Stimulated activated CD8-positive, alpha-beta memory T cell treated with anti-CD3 and anti-CD28 coated beads, Interleukin-12 subunit alpha, Interleukin-12 subunit beta, amount 100 ng/mL, for 24 hours (primary cell): ENCODE measurements at regions not wholly inside any gene's neighbourhood (a gene's known extent, or its start where the extent isn't known, plus 50 kb on each side); places are given as distances from the start of the nearest gene placed in this dataset.
"Not testable (repeated sequence)": the region's sequence is repeated elsewhere in the genome, so short reads cannot be mapped to it uniquely, and the experiment has no call there.

ENCODE experiments used
- DNase-seq: peaks from one replicate; pipeline ENCODE4 v3.0.0-alpha.2; 2020; ENCODE audit errors: extremely low read depth

DNA sequence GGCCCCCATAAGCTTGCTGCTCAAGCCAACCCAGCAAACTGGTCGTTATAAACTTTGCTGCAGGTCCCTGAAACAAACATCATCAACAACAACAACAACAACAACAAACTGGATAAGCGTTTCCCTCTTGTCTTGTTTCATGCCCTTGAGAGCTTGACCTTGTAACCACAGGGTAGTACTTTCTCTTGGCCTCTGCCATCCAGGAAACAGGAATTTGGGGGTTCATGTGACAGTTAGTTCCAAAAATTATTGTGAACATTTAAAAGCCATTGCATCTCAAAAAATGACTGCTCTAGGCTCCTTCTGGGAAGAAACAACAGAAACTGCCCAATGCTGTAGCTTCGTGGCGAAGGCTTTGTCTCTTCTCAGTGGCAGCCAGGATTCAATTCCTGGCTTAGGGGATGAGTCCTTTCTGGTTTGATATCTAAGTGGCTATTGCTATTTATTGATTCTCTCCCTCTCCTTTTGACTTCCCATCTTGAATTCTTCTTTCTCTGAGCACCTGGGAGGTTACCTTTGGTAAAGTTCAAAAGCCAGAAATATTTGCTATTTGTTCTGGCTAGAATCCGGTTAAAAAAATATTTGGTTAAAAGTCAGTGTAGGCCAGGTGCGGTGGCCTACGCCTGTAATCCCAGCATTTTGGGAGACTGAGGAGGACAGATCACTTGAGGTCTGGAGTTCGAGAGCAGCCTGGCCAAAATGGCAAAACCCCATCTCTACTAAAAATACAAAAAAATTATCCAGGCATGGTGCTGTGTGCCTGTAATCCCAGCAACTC, 52.0 kb upstream of the CPM start:
- DNase-seq = no peak

DNA sequence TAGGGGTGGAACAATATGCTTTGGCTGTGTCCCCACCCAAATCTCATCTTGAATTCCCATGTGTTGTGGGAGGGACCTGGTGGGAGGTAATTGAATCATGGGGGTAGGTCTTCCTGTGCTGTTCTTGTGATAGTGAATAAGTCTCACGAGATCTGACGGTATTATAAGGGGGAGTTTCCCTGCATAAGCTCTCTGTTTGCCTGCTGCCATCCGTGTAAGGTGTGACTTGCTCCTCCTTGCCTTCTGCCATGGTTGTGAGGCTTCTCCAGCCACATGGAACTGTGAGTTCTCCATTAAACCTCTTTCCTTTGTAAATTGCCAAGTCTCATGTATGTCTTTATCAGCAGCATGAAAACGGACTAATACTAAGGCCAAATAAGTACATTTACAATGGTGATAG, 64.6 kb upstream of the CPM start:
- not testable (repeated sequence) for DNase-seq

DNA sequence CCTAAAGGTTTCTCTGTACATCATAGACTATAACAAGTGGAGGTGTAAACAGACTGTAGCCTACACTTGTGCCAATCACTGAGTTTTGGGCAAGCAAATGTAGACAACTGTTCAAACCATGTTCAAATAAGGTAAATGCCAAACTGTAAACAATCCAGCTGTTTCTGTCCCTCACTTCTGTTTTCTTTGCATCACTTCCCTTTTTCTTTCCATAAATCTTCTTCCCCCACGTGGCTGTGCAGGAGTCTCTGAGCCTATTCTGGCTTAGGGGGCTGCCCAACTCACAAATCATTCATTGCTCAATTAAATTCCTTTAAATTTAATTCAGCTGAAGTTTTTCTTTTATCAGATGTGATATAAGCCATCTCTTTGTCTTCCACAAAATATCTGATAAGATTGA, 65.1 kb upstream of the CPM start:
- no peak for DNase-seq

DNA sequence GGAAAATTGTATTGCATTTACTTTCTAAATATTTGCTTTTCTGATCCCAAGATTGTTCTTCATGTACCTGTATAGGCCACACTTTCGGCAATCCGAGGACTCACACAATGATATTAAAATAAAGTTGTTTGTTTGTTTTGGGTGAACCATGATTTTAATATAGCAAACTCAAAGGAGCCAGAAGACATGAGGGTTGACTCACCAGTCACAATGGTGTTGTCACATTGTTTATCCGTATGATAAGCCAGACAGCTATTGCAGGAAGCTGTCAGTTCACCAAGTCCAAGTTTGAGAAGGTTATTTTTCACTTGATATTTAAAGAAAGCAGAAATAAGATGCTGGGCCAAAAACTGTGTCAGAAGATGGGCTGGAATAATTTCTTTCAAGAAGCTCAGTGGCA, 67.1 kb upstream of the CPM start:
- DNase-seq = no peak

DNA sequence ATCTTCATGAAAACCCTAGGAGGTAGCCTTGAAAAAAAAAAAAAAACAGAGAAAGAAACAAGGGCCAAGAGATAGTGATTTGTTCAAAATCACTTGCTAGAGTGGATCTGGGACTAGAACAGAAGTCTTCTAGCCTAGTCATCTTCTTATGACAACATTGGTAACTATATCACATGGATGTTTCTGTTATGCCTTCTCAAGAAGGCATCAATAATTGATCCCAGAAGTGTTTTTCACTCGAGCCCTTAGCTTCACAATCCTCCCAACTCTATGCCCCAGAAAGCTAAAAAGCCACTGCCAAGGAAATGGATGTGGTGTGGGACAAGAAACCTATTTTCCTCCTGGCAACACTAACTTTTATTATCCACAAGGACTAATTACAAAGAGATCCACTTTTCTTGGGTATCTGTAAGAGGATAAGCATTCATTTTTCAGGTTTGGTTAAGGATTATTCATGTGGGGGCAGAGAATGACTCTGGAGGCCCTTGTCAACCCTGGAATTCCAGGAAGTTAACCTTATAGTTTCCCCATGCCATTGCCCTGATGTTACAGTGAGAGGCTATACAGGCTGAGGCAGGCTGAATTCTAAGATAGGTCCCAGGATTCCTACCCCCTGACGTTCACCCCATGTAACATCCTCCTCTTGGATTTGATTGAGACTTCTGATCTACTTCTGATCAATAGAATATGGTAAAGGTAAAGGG, 67.7 kb upstream of the CPM start:
- DNase-seq = no peak

DNA sequence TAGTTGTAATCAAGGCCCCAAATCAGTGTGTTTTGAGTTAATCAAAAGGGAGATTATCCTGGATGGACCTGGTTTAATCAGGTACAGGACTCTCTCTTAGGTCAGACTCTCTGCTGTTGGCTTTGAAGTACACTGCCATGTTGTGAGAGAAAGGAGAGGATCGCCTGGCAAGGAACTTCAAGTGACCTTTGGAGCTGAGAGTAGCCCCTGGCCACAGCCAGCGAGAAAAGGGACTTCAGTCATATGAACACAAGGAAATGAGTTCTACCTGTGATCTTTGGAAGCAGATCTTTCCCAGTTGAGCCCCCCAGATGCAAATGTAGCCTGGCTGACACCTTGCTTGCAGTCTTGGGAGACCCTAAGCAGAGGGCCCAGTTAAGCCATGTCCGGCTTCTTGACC, 68.3 kb upstream of the CPM start:
- no peak for DNase-seq

DNA sequence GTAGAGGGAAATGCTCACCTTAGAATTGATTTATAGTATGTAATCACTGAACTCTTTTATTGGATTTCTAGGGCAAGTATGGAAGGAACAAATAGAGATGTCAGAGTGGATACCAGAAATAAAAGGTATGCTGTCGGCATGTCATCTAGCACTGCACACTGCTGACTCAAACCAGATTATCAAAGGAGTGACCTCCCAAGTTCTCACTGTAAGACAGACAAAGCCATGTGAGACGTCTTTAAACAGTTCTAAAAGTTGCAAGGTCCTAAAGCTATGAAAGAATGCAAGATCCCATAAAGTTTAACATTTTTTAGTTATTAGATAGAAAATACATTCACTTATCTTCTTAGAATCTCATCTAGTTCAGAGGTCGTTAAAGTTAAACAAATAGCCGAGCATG, 70.0 kb upstream of the CPM start:
- no peak for DNase-seq

DNA sequence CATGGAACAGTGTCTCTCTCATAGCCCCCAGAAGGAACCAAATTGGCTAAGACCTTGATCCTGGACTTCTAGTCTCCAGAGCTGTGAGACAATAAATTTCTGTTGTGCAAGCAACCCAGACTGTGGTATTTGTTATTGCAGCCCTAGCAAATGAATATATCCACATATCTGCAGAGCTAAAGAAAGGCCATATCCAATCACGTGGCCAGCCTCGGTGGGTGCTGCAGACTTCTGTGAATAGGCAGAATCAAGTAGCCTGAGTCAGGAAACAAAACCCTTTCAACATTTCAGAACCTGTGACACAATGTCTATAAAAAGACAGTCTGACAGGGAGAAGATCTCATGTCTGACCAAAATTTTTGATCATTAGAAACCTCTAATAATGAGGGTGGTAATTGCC, 71.0 kb upstream of the CPM start:
- DNase-seq = no peak

DNA sequence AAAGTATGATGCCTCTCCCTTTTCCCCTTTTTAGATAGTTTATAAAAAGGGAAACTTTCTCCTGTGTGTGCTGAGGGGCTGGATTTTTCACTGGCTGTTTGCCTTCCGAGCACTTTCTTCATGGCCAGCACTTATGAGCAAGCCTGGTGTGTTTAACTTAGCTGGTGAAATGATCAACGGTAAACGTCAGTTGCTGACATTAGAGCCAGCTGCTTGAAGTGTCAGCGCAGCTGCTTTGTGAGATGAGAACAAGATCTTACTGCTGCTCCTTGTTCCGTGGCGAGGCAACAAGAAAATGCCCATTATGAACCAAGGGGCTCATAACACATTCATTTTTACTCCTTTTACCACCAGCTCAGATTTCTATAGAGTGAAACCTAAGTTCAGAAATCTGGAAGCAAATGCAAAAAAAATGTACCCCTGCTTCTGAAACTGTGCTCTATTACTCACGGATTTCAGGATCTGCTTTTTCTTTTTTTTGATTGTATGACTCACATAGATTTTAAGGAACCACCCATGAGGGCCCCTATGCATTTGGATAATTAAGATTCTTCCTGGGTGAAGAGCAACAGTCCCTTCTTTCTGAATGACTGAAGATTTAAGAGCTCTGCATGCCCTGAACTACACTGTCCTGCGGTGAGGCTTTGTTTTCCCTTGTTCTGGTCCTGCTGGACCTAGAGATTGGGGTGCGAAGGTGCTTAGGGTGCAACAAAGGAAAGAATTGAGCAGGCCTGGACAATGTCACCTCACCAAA, 74.3 kb upstream of the CPM start:
- no peak for DNase-seq

DNA sequence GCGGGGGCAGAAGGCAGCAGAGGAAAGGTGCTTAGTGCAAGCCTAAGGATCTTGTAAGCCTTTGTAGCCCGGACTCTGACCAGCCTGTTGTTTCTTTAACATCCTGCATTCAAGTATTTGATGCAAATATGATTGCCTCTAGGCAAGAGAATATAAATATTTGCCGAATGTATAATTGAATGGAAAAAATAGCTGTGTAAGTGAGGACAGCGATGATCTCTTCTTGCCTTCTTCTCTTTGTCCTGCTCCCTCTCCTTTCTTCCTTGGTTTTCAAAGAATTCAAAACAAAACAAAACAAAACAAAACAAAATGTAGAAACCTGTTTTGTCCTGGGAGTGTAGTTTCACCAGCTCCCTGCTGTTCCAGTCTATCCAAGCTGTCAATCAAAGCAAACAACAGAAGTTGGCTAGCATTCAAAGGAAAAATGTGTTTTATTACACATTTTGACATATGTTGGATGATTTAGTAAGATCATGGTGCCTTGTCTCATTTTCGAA, 74.9 kb upstream of the CPM start:
- no peak for DNase-seq

DNA sequence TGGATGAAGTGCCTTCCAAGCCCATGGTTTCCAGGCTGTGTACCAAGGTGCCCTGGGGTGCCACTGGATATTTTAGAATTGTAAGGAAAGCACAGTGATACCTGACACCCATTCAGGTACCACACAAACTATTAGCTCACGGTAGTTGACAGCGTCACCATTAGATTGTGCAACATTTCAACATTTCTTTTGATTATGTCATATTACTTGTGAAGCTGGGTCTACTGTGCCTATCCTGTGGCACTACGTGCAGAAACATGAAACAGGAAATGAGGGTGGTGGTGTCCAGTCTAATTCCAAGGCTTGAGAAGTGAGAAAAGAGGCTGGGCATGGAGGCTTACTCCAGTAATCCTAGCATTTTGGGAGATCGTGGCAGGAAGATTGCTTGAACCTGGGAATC, 75.5 kb upstream of the CPM start:
- DNase-seq = no peak

DNA sequence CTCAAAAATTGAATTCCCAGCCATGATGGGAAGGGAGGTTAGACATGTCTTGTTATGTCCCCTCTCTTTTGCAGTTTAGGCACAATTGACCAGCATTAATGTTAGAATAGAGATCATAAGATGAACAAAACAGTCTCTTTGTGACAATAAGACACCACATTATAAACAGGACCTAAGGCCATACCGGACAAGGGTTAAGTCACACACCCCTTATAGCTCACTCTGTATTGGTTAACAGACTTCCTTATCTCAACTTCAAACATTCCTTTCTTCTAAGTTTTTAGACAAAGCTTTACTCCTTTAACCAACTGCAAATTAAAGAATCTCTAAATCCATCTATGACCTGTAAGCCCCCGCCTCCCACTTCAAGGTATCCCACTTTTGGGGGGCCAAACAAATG, 81.1 kb upstream of the CPM start:
- no peak for DNase-seq

DNA sequence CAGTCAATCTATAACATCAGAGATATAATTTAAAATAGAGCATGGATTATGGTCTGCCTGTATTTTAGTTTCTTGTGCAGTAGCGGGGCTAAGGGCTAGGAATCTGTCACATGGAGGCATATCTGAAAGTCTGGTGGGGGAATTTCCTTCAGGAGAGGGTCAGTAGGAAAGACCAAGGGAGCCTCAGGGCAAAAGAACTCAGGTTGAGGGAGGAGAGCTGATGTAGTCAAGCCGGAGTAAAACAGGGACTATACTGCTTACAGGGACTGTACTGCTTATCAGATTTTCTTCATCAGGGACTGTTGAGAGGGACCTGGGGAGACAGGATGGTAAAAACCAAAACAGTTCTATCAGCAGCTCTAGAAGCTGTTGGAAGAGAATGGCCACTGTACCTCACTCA, 82.0 kb upstream of the CPM start:
- DNase-seq = no peak

DNA sequence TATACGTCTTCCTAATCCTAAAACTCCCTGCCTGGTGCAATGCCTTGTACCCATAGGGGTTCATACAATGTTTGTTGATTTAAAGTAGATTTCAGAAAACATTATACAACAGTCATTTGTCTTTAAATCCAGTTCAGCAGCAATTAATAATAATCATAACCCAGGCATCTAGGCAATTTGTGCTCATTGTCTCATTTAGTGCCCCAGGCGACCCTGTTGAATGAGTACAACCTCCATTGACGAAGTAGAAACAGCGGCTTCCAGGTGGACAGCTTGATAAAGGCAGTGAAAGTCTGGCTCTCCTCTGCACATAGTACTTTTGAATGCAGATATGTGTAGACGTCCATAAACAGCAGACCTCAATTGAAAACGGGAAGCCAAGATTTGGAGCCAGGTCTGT, 82.9 kb upstream of the CPM start:
- no peak for DNase-seq

DNA sequence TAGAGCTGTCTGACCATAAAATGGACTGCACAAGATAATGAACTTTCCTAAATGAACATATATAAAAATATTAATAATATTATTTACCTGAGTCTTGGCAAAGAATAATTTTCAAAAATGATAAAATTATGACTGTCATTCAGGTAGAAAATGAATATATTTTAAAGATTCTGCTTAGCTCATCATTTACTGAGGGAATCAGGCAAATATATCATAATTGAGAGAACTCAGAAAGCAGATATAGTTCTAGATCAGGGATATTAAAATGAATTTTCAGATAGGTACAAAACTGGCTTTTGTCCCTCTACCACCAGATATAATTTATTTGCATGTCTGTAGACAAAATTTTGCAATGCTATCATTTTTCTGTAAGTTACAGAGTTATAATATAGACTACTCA, 86.1 kb upstream of the CPM start:
- no peak for DNase-seq

DNA sequence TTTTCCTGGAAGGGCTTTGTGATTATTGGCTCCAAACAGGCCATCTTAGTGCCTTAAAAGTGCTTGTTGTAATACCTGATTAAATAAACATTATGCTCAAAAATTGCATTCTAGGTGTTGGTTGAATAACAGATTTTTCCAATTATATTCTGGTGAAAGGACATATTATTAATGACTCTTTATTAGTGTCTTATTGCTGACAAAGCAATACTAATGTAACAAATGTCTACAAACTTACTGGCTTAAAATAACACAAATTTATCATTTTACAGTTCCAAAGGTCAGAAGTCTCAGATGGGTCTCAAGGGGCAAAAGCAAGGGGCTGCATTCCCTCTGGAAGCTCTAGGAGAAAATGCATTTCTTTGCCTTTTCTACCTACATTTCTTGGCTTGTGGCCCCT, 86.9 kb upstream of the CPM start:
- no peak for DNase-seq

DNA sequence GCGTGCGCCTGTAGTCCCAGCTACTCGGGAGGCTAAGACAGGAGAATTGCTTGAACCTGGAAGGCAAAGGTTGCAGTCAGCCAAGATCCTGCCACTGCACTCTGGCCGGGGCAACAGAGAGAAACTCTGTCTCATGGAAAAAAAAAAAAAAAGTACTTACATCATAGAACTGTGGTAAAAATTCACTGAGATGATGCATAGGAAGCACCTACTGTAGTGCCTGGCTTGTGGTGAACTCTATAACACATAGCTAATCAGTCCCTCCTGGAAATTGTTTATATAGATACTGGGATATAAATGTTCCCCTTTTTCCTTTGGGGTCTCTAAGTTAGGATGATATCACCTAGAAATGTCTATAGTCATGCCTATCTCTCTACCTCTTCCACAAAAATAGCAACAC, 89.7 kb upstream of the CPM start:
- DNase-seq = no peak

DNA sequence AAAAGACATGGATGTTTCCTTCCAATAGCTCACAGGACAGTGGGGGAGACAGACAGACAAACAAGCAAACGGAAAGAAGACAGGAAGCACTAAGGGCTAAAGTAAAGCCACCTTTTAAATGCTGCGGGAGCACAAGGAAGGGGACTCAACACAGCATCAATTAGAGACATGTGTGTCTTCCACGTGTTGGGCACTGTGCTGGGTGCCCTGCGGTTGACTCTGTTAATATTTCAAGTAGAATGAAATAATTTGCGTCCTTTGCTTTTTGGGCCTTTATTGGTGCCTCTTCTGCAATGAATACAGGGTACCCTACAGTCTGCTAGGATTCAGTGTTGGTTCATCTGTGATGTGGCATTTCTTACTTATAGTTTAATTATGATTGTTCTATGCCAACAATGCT, 90.9 kb upstream of the CPM start:
- no peak for DNase-seq

DNA sequence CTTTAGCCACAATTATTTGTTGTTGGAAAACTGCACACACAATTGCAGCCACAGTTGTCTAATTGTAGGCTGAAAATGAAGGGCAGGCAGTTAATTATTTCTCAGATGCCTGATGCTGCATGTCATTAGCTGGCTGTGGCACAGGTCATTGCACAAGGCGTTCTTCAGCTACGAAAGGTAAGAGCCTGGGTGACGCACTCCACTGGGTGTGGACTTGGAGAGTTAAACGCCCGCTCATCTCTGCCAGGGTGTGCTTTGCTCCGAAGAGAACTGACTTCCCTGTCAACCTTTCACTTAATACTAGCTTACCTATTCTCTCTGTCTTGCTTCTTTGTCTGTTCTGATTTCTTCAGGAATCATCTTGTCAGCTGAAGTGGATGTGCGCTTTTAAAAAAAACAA, 91.4 kb upstream of the CPM start:
- no peak for DNase-seq

DNA sequence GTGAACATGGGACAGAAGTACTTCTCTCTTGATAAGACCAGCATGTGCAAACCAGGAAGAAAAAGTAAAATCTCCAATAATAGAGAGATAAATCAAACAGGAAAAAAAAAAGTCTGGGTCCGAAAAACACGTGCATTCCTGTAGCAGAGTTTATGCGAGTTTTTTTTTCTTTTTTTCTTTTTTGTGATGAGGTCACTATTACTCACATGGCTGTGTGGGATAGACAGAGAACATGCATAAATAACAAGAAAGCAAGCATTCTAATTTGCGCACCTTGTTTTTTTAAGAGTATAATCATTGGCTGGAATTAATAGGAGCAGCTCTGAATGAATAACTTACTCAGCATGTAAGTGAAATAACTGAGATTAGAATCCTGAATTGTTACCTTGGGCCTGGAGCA, 91.9 kb upstream of the CPM start:
- no peak for DNase-seq

DNA sequence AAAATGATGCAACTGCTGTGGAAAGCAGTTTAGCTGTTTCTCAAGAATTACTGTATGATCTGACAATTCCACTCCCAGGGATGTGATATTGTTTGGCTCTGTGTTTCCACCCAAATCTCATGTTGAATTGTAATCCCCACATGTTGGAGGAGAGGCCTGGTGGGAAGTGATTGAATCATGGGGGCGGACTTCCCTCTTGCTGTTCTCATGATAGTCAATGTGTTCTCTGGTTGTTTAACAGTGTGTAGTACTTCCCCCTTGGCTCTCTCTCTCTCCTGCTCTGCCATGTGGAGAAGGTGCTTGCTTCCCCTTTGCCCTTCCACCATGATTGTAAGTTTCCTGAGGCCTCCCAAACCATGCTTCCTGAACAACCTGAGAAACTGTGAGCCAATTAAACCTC, 93.4 kb upstream of the CPM start:
- DNase-seq = no peak

DNA sequence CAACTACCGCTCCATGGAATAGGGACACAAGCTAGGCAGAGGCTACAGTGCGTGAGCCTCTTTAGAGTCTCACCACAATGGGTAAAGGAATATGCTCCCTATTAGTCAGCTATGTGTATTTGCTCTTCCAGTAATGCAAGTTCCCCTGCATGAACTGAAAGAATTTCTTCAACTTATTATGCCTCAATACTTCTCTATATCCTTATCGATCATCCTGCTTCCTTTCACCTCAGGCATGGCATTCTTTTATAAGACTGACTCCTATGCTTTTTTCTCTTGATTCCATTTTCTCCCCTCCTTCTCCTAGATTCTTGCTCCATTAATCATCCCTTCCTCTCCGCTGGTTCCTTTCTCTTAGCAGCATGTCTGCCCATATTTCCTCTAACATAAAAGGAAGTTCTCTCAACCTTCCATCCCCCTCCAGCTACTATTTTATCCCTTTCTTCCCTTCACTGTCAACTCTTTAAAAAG, 94.5 kb upstream of the CPM start:
- no peak for DNase-seq
